DOHH2 (cell line): ENCODE measurements at regions not wholly inside any gene's neighbourhood (a gene's known extent, or its start where the extent isn't known, plus 50 kb on each side); places are given as distances from the start of the nearest gene placed in this dataset.
"Not testable (repeated sequence)": the region's sequence is repeated elsewhere in the genome, so short reads cannot be mapped to it uniquely, and the experiment has no call there.

ENCODE experiments used
- EZH2phosphoT487 ChIP-seq: fragments of 200-600 bp; sonication (generic); IDR thresholded peaks from 2 replicates; pipeline ENCODE4 v1.6.1; 2017; ENCODE audit warnings: borderline replicate concordance, mild to moderate bottlenecking, antibody characterized with exemption, low read length, moderate library complexity, mixed read lengths
- TF ChIP-seq, protein P1 (sequence below): fragments of 200-600 bp; sonication (generic); IDR thresholded peaks from one replicate; pipeline ENCODE4 v1.5.1; 2014; ENCODE audit warnings: antibody characterized with exemption, mild to moderate bottlenecking, low read depth, low read length; ENCODE audit not compliant: poor library complexity, severe bottlenecking

- TF ChIP-seq, protein P1, sequence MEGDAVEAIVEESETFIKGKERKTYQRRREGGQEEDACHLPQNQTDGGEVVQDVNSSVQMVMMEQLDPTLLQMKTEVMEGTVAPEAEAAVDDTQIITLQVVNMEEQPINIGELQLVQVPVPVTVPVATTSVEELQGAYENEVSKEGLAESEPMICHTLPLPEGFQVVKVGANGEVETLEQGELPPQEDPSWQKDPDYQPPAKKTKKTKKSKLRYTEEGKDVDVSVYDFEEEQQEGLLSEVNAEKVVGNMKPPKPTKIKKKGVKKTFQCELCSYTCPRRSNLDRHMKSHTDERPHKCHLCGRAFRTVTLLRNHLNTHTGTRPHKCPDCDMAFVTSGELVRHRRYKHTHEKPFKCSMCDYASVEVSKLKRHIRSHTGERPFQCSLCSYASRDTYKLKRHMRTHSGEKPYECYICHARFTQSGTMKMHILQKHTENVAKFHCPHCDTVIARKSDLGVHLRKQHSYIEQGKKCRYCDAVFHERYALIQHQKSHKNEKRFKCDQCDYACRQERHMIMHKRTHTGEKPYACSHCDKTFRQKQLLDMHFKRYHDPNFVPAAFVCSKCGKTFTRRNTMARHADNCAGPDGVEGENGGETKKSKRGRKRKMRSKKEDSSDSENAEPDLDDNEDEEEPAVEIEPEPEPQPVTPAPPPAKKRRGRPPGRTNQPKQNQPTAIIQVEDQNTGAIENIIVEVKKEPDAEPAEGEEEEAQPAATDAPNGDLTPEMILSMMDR = not testable (repeated sequence)
- not testable (repeated sequence) for TF ChIP-seq EZH2phosphoT487
These were observed 83.6 kb downstream of the POTEC start for GRCh38 chr18:14459826-14460225.
